ENCODE measurements at regions not wholly inside any gene's neighbourhood (a gene's known extent, or its start where the extent isn't known, plus 50 kb on each side); places are given as distances from the start of the nearest gene placed in this dataset.
A peak's percentile ranks its signal among the peaks of the same experiment; 100 is the strongest.
"Not testable (repeated sequence)": the region's sequence is repeated elsewhere in the genome, so short reads cannot be mapped to it uniquely, and the experiment has no call there.

GRCh38 chr12:58378028-58378427, 436.7 kb downstream of the ATP23 start:
- DNase-seq, result no peak

DNA sequence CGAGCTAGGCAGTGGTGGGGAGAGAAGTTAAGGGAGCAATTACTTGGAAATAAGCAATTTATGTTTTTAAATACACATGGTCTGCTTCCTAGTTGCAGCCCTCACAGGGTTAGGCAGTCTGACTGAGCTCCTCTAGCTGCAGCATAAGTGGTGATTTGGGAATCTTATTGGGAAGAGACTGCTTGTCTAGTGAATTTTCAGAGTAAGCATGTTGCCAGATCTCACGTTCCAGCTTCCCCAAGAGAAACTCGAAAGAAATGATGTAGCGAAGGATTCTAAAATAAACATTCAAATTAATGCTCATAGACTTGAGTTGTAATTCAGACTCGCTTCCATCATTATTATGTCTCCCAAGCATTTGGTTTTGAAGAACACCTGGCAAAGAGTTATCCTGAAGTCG, 440.2 kb downstream of the ATP23 start:
- DNase-seq, result no peak

GRCh38 chr12:58384196-58384595, 442.8 kb downstream of the ATP23 start:
- DNase-seq, result peak; percentile 64

DNA sequence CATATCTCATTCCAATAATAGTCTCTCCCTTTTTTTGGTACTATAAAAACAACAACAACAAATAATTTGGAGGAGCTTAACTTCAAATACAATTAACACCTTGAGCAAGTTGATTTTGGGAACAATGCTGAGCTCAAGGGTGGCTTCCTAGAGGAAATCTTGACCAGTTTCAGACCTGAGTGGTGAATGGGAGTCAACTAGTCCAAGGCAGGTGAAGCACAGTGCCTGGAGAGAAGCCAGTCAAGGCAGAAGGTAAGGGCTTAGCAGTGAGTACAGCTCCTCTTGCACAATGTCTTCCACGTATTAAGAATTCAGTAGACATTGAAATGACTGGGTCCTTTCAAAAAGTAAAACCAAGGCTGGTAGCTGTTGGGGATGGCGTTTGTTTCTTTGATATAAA, 444.8 kb downstream of the ATP23 start:
- DNase-seq, result no peak

DNA sequence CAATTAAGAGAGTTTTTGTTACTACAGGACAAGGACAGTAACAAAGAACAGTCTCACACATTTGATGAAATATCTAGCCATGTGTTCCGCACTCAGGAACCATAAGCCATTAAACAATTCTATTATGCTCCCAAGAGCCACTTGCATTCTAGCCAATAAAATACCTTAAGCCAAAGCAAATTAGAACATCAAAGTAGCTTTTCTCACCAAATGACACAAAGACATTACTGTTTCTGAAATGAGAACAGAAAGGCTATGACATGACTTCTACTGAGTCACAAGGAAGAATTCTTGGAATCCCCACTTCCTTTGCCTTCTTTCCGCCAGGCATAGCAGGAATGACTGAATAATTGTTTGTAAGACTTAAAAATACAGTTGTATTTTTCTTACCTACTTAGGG, 445.8 kb downstream of the ATP23 start:
- DNase-seq, result no peak

DNA sequence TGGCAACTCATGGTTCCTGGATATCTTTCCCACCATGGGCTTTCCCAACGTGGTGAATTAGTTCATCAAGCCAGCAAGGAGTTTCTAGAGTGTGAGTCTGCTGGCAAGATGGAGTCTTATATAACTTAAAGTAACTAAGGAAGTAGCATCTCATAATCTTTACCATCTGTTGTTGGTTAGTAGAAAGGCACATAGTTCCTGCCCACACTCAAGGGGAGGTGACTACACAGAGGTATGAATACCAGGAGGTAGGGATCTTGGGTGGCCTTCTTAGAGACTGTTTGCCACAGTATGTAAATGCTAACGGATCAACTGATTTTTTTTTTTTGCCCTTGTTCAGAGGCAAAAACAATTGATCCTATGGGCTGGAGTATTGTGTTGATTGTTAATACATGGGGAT, 446.9 kb downstream of the ATP23 start:
- DNase-seq, result peak; percentile 15

DNA sequence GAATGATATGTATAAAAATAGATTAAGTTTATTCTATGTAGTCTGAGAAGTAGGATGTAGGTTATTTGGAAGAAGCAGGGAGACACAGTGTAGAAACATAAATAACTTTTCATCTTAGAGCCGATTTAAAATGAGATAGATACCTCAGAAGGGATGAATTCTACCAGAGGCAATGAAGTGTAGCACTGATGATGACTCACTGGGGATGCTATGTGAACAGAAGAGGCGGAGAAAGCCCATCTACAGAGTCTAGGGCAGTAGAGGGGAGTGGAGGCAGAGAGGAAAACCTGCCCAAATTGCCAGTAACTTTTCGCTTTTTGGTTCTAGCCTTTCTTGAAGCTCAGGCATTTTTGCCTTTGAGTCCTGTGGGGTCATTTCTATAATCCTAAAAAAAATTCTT, 451.8 kb downstream of the ATP23 start:
- no peak for DNase-seq

- DNase-seq, result no peak
Observed at GRCh38 chr12:58395056-58395455, 453.7 kb downstream of the ATP23 start.

DNA sequence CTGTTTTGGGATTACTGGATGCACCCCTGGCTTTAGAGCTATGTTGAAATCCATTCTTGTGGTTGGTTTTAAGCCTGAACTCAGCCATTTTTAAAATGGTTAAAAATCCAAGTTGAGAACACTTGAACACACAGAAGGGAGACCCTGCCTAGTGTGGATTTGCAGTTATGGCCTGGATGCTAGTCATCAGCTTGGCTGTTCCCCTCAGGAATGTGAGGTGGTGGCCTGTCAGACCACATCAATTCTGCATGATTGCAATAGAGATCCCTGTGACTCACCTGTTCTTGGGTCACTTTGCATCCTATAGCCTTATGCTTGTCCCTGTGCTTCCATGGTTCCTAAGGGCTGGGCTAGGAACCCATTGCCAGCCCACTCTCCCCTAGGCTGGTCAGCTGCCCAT, 454.1 kb downstream of the ATP23 start:
- no peak for DNase-seq

- DNase-seq, result no peak
Observed at GRCh38 chr12:58396239-58396638, 454.9 kb downstream of the ATP23 start.

DNA sequence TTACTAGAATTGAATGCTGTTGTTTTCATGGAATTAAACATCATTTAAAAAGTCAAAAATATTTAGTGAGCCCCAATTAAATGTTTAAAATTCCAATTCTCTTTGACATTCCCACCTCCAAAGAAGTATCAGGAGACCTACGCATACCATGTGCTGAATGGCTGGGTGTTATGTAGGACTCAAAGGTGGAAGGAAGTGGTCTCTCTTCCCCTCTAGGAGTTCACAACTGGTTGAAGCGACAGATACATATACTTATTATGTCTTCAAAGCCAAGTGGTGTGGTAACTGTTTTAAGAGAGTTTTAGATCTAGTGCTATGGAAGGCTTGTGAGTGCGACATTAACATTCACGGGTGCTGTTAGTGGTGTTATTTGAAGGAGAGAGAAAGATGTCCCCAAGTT, 464.0 kb downstream of the ATP23 start:
- DNase-seq, result no peak

- no peak for DNase-seq
Observed at GRCh38 chr12:58408516-58408915, 467.1 kb downstream of the ATP23 start.

- peak; percentile 20 for DNase-seq
Observed at GRCh38 chr12:58412461-58413060, 471.2 kb downstream of the ATP23 start.

DNA sequence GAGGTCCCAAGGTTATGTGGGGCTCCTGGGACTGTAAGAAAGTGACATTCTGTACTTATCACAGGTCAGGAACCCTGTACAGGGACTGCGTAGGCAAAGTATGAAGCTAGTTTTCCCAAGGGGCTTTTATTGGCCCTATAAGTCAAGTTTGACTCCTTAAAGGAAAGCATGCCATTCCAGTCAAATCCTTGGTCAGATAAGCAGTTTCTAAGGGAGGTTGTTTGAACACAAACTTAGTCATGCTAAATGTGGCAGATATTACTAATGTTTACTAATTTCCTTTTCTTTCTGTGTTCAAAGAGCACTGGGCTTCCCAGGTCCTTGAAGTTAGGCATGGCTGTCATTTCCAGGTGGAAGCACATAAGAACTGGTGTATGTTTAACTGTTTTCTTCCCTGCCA, 472.4 kb downstream of the ATP23 start:
- DNase-seq, result no peak

GRCh38 chr12:58414398-58414871, 473.1 kb downstream of the ATP23 start:
- DNase-seq, result no peak

DNA sequence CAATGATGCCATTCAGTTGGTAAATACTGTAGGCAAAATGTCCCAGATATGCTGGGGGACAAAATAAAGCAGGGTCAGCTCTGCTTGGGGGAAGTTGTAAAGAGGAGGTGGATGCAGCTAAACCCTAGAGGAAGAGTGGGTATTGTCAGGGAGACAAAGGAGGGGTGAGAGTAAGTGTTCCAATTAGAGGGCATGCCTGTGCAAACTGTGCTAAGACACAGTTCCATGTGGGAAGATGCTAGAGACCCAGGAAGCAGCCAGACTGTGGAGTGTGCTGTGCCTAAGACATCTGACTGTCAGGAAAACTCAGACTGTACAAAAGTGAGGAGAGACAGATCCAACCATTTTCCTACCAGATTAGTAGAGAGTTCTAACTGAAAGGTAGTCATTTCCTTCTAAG, 474.3 kb downstream of the ATP23 start:
- DNase-seq, result no peak

- peak; percentile 6 for DNase-seq
Observed at GRCh38 chr12:58416236-58416635, 474.9 kb downstream of the ATP23 start.

DNA sequence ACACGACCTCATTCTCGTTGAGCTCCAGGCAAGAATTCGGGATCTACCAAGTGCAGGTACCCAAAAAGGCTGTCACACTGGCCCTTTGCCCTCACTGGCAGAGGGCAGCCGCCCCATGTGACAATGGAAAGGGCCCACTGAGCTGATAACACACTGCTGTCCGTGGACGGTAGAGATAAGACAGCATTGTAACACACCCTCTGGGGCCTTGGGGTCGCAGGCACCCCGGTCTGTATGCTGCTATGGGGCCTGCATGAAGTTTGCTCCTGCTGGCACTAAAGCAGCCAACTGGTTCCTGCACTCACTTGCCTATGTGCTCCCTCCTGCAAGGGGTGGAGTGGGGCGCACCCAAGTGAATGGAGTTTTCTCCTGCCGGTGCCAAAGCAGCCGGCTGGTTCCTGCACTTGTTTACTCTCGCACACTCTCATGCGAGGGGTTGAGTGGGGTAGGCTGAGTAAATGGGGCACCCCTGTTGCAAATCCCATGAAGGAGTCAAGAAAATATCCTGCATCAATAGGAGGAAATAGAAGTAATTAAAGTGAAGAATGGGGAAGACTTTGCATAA, 477.9 kb downstream of the ATP23 start:
- DNase-seq, result peak; percentile 79

DNA sequence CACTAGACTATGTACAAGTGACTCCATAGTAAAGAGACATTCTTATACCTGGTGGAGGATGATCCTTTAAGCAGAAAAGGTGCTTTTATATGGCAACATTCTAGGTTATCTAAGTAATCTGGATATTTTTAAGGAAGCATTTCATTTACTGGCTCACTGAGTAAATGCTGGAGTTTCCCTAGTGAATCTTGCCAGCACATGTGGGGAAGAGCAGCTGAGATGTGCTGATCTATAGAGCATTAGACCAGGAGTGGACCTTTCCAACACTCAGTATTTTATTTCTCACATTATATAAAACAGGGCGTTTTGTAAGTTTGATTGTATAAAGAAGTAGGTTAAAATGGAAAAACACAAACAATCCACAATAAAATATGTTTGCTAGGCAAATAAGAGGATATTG, 478.5 kb downstream of the ATP23 start:
- no peak for DNase-seq

DNA sequence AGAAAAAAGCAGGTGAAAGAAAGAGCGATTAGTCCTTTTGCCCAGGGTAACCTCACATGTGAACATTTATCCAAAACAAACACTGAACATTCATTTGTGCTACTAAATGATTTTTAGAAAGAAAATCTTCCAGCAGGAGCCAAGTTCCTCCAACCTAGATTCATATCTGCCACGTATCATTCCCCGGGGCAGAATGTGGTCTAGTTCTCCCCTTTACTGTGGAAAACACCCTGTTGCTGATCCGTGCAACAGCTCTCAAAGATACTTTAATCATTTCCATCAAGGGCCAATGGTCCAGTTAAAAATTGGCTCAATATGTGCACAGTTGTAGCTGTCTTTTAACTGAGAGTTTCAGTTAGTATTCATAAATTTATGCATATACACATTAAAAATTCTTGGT, 479.1 kb downstream of the ATP23 start:
- DNase-seq, result no peak

DNA sequence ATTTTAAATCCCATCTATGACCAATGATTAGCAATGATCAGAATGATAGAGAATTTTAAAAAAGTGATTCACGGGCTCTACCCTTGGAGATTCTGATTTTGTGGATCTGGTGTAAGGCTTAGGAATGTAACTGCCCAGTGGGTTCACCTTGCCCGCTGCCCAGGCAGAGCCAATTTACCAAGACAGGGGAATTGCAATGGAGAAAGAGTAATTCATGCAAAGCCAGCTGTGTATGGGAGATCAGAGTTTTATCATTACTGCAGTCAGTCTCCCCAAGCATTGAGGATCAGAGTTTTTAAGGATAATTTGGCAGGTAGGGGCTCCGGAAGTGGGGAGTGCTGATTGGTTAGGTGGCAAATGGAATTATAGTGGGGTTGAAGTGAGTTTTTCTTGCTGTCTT, 480.6 kb downstream of the ATP23 start:
- no peak for DNase-seq

- no peak for DNase-seq
Observed at GRCh38 chr12:58424735-58425392, 483.5 kb downstream of the ATP23 start.

GRCh38 chr12:58425481-58426392, 484.4 kb downstream of the ATP23 start:
- DNase-seq, result peak; percentile 86

DNA sequence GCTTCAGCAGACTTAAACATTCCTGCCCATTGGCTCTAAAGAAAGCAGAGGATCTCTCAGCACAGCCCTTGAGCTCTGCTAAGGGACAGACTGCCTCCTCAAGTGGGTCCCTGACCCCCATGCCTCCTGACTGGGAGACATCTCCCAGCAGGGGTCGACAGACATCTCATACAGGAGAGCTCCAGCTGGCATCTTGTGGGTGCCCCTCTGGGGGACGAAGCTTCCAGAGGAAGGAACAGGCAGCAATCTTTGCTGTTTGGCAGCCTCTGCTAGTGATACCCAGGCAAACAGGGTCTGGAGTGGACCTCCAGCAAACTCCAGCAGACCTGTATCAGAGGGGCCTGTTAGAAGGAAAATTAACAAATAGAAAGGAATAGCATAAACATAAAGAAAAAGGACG, 485.1 kb downstream of the ATP23 start:
- DNase-seq, result not testable (repeated sequence)
